SK-MEL-5 (cell line): ENCODE measurements at regions not wholly inside any gene's neighbourhood (a gene's known extent, or its start where the extent isn't known, plus 50 kb on each side); places are given as distances from the start of the nearest gene placed in this dataset.

Experiments used
- DNase-seq: peaks from one replicate; pipeline ENCODE4 v3.0.0-alpha.2; 2016; ENCODE audit warnings: low read depth, low spot score
- in situ Hi-C: cut with HindIII; loops from 2 replicates; pipeline ENCODE4 v1.10.0; 2016; ENCODE audit warnings: low sequenced_read_pairs, high pct_unique_total_duplicates, low pct_unique_long_range_greater_than_20kb
- small RNA-seq, 2 experiments: library from RNA; depleted of rRNA; stranded (forward); fragments of <200 nt; gene quantifications; one replicate each; pipeline ENCODE3, GENCODE V24; 2014

GRCh38 chr2:181812106-181812743 lies 79.3 kb upstream of the ITPRID2 start:
- peak; percentile 44 for DNase-seq

GRCh38 chr2:181814057-181814491 lies 77.5 kb upstream of the ITPRID2 start:
- no peak for DNase-seq
- in situ Hi-C loops: no loop called here

More at GRCh38 chr2:181812106-181812743, 79.3 kb upstream of the ITPRID2 start:
- in situ Hi-C loops: no loop called here

- DNase-seq: no peak
- in situ Hi-C loops: no loop called here
These were observed 74.0 kb upstream of the ITPRID2 start for GRCh38 chr2:181817509-181817908.

GRCh38 chr2:181818058-181818680 lies 73.4 kb upstream of the ITPRID2 start:
- DNase-seq: no peak
- in situ Hi-C loops: no loop called here

- in situ Hi-C loops: no loop called here
- DNase-seq: no peak
These were observed 72.7 kb upstream of the ITPRID2 start for GRCh38 chr2:181818840-181819239.

- in situ Hi-C loops: no loop called here
- DNase-seq: no peak
These were observed 70.5 kb upstream of the ITPRID2 start for GRCh38 chr2:181821049-181821448.

- in situ Hi-C loops: no loop called here
- DNase-seq: no peak
These were observed 69.4 kb upstream of the ITPRID2 start for GRCh38 chr2:181822097-181822496.

GRCh38 chr2:181823405-181823804 lies 68.1 kb upstream of the ITPRID2 start:
- in situ Hi-C loops: no loop called here
- no peak for DNase-seq

GRCh38 chr2:181828122-181828705 lies 63.3 kb upstream of the ITPRID2 start:
- DNase-seq: no peak
- in situ Hi-C loops: no loop called here

GRCh38 chr2:181829230-181829629 lies 62.3 kb upstream of the ITPRID2 start:
- no peak for DNase-seq
- in situ Hi-C loops: no loop called here

GRCh38 chr2:181832015-181832414 lies 59.5 kb upstream of the ITPRID2 start:
- in situ Hi-C loops: no loop called here
- no peak for DNase-seq

- in situ Hi-C loops: no loop called here
- no peak for DNase-seq
These were observed 54.9 kb upstream of the ITPRID2 start for GRCh38 chr2:181836583-181836982.

- in situ Hi-C loops: no loop called here
- no peak for DNase-seq
These were observed 54.0 kb upstream of the ITPRID2 start for GRCh38 chr2:181837563-181837962.

GRCh38 chr2:181839811-181840210 lies 51.7 kb upstream of the ITPRID2 start:
- in situ Hi-C loops: no loop called here
- no peak for DNase-seq

GRCh38 chr2:181841079-181841478 lies 50.5 kb upstream of the ITPRID2 start:
- DNase-seq: no peak
- in situ Hi-C loops: no loop called here

Small RNAs in the stretch of these regions (small RNA-seq; reads per million reads assigned to genes)
- gene RNU6ATAC19P: 0 reads per million in 2 experiments
